Osteoblast (primary cell): ENCODE measurements at regions not wholly inside any gene's neighbourhood (a gene's known extent, or its start where the extent isn't known, plus 50 kb on each side); places are given as distances from the start of the nearest gene placed in this dataset.

Experiments
- DNase-seq: peaks from one replicate; pipeline ENCODE4 v3.0.0; 2011; ENCODE audit warnings: low spot score, mixed read lengths; ENCODE audit not compliant: insufficient read length; ENCODE audit errors: missing footprints
- H2AFZ ChIP-seq: 2 replicates; pipeline ENCODE4 v1.6.0; 2011; ENCODE audit warnings: mild to moderate bottlenecking, low read length
- H3K27ac ChIP-seq: 2 replicates; pipeline ENCODE4 v1.5.1; 2011; ENCODE audit warnings: mild to moderate bottlenecking, low read depth, low read length, moderate library complexity
- H3K27me3 ChIP-seq: 2 replicates; pipeline ENCODE4 v1.6.0; 2012; ENCODE audit warnings: mild to moderate bottlenecking, control low read depth, inconsistent platforms, low read length, moderate library complexity; ENCODE audit not compliant: insufficient read depth
- H3K36me3 ChIP-seq: 2 replicates; pipeline ENCODE4 v1.5.1; 2011; ENCODE audit warnings: mild to moderate bottlenecking, low read length, control low read depth, moderate library complexity; ENCODE audit not compliant: insufficient read depth
- H3K4me1 ChIP-seq: 2 replicates; pipeline ENCODE4 v1.5.1; 2011; ENCODE audit warnings: mild to moderate bottlenecking, low read length, control low read depth, moderate library complexity; ENCODE audit not compliant: insufficient read depth
- H3K4me2 ChIP-seq: 2 replicates; pipeline ENCODE4 v1.6.0; 2011; ENCODE audit warnings: mild to moderate bottlenecking, low read length; ENCODE audit not compliant: insufficient read depth
- H3K4me3 ChIP-seq: fragments of 200-600 bp; sonication (generic); 3 replicates; pipeline ENCODE4 v1.5.1; 2012; ENCODE audit warnings: mild to moderate bottlenecking, low read length, inconsistent platforms; ENCODE audit not compliant: insufficient read depth
- H3K79me2 ChIP-seq: 2 replicates; pipeline ENCODE4 v1.6.0; 2012; ENCODE audit warnings: mild to moderate bottlenecking, low read length, control low read depth, inconsistent platforms; ENCODE audit not compliant: insufficient read depth
- H3K9me3 ChIP-seq: 2 replicates; pipeline ENCODE4 v1.5.1; 2011; ENCODE audit warnings: low read depth, low read length, control low read depth
- H4K20me1 ChIP-seq: 2 replicates; pipeline ENCODE4 v1.6.0; 2012; ENCODE audit warnings: mild to moderate bottlenecking, low read length, control low read depth; ENCODE audit not compliant: insufficient read depth
- CTCF ChIP-seq: IDR thresholded peaks from 2 replicates; pipeline ENCODE4 v1.5.1; 2011; ENCODE audit warnings: mild to moderate bottlenecking, low read depth, low read length, moderate library complexity; ENCODE audit errors: extremely low read depth

- no peak overlapping the region for H3K27ac ChIP-seq
- H2AFZ ChIP-seq = no peak overlapping the region
- no peaks in the 10 kb centered on the region for H3K4me1 ChIP-seq
- DNase-seq = no peak
- no peaks in the 10 kb centered on the region for H3K27me3 ChIP-seq
- no peak overlapping the region for H3K4me2 ChIP-seq
- no peaks in the 10 kb centered on the region for H4K20me1 ChIP-seq
- H3K9me3 ChIP-seq = peaks cover 5% of the 10 kb centered on the region
- no peak for TF ChIP-seq CTCF
- H3K79me2 ChIP-seq = no peaks in the 10 kb centered on the region
- no peaks in the 10 kb centered on the region for H3K36me3 ChIP-seq
- no peak overlapping the region for H3K4me3 ChIP-seq
Measured at GRCh38 chr13:61111529-61111928, 304.1 kb downstream of the PCDH20 start.

GRCh38 chr13:61110732-61111131 is 304.9 kb downstream of the PCDH20 start:
- H3K36me3 ChIP-seq = no peaks in the 10 kb centered on the region
- no peaks in the 10 kb centered on the region for H4K20me1 ChIP-seq
- H3K4me3 ChIP-seq = no peak overlapping the region
- no peak overlapping the region for H3K4me2 ChIP-seq
- H3K9me3 ChIP-seq = peaks cover 5% of the 10 kb centered on the region
- H2AFZ ChIP-seq = no peak overlapping the region
- no peaks in the 10 kb centered on the region for H3K79me2 ChIP-seq
- DNase-seq = no peak
- H3K27ac ChIP-seq = no peak overlapping the region
- no peak for TF ChIP-seq CTCF
- H3K4me1 ChIP-seq = no peaks in the 10 kb centered on the region
- H3K27me3 ChIP-seq = no peaks in the 10 kb centered on the region

- Histone ChIP-seq H2AFZ (no peak overlapping the region), H3K9me3 (peaks cover 5% of the 10 kb centered on the region), H3K4me3 (no peak overlapping the region), H3K27ac (no peak overlapping the region), H4K20me1 (no peaks in the 10 kb centered on the region), H3K27me3 (no peaks in the 10 kb centered on the region), H3K4me2 (no peak overlapping the region), H3K4me1 (no peaks in the 10 kb centered on the region), H3K36me3 (no peaks in the 10 kb centered on the region), H3K79me2 (no peaks in the 10 kb centered on the region)
- no peak for DNase-seq
- TF ChIP-seq CTCF = no peak
Measured at GRCh38 chr13:61109741-61110140, 305.9 kb downstream of the PCDH20 start.

- Histone ChIP-seq H4K20me1 (no peaks in the 10 kb centered on the region), H3K4me3 (no peak overlapping the region), H3K79me2 (no peaks in the 10 kb centered on the region), H2AFZ (no peak overlapping the region), H3K9me3 (peaks cover 2% of the 10 kb centered on the region), H3K27ac (no peak overlapping the region), H3K27me3 (no peaks in the 10 kb centered on the region), H3K4me1 (no peaks in the 10 kb centered on the region), H3K36me3 (no peaks in the 10 kb centered on the region), H3K4me2 (no peak overlapping the region)
- no peak for DNase-seq
- no peak for TF ChIP-seq CTCF
Measured at GRCh38 chr13:61107989-61108388, 307.7 kb downstream of the PCDH20 start.
